Left hindlimb (tissue), 1 donor: ENCODE measurements at regions not wholly inside any gene's neighbourhood (a gene's known extent, or its start where the extent isn't known, plus 50 kb on each side); places are given as distances from the start of the nearest gene placed in this dataset.

Experiments used
- DNase-seq: peaks from one replicate; pipeline ENCODE4 v3.0.0-alpha.2; 2018

DNA sequence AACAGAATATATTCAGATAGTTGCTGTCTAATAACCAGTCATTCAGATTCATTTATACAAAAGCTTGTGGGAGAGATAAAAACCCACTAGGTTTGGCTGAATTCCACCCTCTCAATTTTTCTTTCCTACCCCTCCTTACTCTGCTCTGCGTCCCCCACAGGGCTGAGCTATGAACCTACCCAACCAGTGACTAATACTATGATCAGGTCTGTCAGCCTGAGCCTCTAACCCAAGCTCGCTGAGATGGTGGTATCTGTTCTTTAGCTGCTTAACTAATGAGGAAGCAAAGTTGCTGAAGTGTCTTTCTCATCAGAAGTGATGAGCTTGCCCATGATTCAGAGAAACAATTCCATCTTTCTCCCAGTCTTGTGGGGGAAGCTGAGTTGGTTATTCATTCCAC, 248.7 kb upstream of the GPR26 start:
- DNase-seq = no peak

DNA sequence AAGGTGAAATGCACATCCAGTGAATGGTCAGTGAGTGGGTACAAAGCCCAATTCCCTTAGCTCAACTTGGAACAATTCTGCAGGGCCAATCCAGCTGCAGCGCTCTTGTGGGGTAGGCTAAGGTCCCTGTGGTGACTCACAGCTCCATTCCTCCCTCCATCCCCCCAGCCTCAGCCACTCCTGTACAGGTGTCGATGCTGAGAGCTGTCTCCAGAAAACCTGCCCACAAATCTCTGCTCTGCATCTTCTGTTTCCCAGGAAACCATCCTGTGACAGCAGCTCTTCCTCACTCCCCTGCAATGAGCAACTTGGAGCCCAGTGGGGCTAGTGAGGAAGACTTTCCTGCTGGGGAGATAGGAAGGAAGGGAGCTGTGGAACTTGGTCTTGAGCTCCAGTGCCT, 244.7 kb upstream of the GPR26 start:
- DNase-seq = no peak

DNA sequence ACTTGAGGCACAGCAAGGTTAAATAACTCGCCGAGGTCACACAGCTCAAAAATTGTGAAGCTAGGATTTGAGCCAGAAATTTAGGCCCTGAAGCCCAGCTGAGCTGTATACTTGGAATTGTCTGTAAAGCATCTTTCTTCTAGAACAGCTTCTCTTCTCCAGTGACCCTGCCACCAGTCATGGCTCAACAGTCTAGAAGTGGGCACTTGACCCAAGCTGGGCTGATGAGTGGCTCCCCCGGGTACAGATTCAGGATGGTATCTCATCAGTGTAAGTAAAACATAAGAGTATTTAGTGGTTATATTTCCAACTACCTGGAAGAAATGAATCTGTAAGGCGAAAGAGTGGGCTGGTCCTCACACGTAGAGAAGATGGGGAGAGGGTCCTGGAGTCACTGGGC, 243.9 kb upstream of the GPR26 start:
- no peak for DNase-seq

DNA sequence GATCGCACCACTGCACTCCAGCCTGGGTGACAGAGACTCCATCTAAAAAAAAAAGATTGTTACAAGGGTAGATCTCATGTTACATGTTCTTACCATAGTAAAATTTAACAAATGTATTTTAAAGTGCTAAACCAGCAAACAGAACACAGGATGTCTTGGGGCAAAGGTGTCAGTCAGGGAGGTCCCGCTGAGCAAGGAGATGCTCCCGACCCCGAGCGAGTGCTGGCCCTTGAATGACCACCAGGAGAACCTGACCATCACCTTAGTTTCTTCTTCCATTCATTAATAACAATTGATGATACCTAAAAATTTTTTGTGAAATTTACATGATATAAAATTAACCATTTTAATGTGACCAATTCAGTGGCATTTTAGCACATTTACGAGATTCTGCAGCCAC, 241.6 kb upstream of the GPR26 start:
- DNase-seq = no peak

DNA sequence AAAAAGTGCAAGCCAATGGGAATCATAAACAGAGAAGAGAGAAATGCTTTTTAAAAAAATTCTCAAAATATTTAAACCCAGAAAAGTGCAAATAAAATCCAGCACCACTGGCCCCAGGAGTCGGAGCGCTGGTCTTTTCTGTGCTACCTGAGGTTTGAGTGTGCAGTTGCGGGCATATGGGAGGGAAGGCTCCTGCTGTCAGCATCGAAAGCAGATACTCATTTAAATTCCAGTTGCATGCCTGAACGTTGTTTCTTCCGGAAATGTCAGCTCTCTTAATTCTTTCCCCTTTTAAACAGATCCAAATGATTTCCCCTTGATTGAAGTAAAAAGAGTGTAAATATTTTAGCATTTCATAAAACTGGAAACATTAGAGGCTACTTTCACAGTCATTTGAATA, 240.5 kb upstream of the GPR26 start:
- no peak for DNase-seq

DNA sequence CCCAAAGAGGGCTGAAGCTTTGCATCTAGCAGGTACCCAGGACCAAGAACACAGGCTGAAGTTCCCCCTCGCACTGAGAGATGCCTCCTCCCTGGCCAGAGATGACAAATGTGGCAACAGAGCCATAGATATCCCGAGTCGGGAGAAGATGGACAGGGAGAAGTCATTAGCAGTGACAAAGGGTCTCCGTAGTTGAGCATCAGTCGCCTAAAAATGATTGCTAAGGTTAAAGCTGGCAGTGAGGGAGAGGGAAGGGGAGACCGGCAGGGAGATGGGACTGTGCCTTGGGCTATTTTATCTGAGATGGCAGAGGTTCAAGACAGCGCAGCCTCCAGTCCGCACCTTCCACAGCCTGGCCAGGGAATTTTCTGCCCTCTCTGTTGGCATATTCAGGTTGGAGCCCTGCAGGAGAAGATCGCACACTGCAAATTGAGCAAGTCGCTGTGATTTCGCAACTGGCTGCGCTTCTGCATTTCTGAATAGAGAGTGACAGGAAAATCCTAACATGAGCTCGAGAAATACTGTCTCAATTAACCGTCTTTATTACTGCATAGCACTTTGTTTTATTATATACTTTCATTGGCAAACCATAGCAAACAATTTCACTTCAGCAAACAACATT, 238.9 kb upstream of the GPR26 start:
- no peak for DNase-seq

DNA sequence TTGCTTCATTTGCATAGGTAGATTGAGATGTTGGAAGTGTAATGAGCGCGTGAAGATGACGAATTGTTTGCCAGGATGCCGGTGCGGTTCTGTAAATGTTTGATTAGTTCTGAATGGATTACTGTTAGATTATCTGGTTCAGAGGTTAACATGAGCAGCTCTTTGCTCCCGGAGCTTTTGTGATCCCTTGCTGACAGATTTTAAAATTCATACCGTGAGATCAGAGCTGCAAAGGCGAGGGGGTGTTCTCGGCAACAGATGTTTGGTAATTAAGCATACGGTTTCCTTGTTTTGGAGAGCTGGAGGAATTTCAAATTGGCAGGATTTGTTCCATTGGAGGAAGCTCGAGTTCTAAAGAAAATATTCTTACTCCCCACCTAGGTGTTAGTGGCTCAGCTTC, 237.8 kb upstream of the GPR26 start:
- no peak for DNase-seq

DNA sequence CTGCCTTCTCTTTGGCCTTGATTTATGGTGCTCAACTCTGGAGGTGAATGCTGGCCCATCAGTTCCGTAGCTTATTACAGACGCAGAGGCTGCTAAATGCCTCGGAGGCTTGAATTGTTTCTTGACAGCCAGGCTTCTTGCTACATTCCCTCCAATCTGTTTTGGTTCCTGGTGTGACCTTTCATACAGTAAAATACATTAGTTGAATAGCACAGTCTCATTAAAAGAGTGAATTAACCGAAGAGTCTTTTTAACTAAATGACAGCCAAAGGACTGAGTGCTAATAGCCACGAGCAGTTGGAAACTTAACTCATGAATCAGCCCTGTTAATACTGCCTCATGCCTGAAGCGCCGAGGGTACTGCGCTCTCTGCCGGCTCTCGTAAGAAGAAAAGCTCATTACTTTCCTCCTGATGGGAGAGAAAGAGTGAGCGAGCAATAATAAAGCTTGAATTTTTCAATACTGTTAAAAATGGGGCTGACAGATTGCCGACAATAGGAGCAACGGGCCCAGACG, 236.4 kb upstream of the GPR26 start:
- no peak for DNase-seq

DNA sequence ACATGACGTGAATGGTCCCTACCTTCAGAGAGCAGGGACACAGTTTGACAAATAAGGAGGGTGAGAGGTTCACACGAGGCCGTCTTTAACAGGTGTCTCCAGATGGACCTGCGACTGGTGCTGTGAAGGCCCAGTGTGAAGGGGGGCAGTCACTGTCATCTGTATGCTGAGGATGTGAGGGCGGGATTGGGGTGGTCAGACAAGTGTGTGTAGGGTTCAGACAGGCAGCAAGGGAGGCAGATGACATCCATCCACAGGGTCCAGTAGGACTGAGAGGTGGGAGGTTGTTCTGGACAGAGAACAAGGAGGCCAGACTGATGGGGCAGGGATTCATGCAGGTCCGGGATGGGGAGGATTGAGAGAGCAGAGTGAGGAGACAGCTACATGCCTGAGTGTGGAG, 232.6 kb upstream of the GPR26 start:
- no peak for DNase-seq

DNA sequence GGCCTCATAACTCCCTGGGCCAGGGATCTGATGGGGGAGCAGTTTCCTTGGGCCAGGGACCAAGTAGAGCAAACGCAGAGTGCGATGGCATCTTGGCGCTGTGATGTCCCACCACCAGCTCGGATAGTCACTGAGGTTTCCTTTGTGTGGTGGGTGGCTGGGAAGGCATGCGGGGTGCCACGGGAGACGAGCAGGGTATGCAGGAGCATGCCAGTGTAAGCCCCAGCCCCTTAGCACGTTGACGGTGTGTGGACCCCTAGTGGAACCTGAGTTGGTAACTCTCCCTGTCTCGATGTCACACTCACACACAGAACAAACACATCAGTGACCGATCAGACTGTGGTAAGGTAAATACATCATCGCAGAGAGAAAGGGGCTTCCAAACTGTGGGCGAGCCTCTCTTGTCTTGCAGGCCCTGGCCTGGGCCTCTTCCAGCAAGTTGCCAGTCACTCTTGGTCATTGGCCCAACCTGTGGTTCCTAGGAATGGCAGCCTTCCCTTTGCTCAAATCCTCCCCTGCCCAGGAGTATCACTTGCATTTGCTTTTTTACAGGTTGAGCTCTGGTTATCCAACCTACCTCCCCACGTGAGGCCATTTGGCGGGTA, 231.6 kb upstream of the GPR26 start:
- DNase-seq = no peak

DNA sequence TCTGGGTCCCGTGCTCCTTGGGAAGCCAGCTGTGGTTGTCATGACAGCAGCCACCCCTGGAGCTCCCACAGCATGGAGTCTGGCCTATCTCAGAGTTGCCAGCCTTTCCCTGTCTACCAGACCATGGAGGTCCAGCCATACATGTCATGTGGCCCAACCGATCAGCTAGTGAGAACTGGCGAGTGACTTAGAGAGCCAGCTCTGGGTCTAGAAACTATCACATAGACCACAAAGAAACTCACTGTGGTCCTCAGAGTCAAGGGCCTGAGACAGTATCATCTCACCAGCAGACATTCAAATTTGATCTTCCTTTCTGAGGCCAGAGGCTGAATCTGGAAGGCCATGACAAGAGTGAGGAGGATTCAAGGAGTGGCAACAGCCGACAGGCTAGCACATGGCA, 223.3 kb upstream of the GPR26 start:
- DNase-seq = no peak

DNA sequence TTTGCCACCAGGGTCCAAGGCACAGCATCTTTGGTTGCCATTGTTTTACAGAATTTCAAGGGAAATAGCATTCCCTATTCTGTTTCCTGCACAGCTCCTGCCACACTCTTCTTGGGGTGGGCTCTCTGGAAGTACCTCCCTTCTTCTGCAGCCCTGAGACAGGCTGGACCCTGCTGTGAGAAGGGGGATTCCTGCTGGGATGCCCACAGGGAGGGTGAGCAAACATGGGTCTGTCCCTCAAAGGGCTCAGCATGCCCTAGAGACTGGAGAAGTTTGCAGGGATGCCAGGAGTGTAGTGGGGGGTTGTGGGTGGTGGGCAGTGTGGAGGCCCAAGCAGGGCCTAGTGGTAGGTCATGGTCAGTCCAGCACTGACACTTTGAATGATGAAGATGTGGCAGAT, 222.2 kb upstream of the GPR26 start:
- no peak for DNase-seq

DNA sequence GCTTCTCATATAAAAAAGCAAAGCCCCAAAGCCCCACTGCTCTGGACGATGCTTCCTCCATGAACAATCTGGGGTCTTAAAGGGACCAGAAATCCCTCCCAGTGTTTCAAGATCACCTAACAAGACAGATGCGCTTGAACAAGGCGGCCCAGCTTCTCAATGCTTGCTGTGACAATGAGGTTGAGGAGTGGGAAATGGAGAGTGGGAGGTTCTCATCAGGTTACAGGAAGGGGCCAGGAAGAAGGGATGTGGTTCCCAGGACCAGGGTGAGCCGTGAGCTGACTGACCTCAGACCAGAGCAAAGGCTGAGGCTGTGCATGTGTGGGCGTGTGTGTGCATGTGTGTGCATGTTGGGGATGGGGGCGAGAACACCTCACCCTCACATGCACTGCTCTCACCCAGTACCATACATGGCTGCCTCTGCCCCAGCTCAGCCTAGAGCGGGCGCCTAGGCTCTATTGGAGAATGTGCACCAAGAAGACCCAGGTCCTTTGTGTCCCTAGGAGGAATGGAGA, 220.8 kb upstream of the GPR26 start:
- DNase-seq = no peak

DNA sequence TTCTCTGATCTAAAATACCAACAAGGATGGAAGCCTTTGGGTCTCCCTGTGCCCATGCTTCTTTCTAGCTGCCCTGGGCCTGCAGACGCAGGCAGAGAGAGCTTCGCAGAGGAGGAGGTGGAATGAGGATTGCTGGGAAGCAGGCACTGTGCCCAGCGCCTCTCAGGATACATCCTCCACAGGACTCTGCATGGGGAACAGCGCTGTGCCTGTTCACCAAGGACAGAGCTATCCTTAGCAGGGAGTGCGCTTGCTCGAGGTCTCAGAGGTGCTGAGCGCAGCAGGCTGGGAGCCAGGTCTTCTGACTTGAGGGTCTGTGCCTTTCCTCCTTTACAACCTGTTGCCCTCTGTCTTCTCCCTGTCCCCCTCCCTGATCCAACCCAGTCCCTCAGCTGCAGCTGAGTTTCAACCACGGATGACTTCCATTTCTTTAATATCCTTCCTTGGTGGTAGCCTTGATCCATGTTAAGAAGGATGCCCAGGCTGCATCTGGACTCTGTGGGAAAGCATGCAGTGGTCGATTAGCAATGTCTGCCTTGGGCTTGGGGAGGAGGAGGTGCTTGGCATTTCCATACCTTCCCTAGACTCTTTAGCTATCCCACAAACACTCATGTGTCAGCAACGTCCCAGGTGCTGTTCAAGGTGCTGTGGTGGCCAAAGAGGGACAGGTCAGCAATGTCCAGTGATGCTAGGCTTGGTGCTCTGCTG, 219.6 kb upstream of the GPR26 start:
- no peak for DNase-seq

DNA sequence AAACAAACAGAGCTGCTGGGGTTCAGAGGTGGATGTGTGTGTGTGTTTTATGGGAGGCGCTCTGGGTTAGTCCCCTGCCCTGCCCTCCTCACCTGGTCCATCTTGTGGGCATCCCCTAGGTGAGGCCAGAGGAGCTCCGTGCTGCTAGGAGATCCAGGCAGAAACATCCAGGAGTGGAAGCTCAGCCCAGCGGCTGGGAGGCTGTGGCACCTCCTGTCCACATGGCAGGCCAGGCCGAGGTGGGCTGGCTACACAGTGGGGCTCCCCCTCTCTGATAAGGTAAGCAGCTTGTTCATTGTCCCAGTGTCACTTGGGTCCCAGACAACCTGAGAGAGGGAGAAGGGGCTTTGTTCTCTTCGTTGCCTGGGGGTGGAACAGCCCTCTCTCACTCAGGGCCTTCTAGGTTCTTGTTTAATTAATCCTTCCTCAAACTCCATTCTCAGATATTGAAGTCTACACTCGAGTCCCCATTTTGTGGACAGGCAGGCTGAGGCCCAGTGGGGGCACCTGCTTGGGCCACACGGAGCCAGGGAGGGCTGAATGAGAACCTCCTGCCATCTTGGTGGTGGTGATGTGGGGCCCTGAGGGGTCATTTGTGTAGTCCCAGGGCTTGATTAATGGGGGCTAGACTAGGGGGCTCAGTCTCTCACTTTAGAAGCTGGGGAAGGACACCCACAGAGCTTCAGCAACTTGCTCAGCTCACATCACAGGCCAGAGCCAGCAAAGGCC, 216.8 kb upstream of the GPR26 start:
- no peak for DNase-seq

DNA sequence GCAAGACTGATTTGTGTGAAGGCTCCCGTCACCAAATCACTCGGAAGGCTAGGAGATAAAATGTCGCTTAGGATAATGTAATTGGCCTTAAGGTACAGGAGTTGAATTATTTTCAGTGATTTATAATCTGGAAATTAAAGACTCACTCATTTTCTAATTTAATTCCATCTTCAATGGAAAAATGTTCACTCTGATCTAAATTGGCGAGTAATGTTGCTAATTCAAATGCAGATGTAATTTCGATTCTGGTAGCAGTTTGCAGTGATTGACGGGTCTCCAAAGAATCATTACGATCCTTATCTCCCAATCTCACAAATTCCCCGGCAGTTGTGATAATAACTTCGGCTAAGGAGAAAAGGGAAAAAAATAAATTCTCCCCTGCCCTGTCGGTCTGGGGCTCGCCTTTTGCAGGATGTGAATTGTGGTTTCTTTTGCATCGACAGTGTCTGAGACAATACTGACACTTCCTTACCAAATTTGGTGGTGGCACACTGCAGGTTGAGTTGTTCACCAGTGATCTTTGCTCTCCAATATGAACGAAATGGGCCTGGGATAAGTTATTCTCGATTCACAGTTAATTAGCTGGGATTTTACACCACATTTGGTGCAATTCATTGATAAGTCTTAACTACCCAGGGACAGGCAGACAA, 215.1 kb upstream of the GPR26 start:
- no peak for DNase-seq

DNA sequence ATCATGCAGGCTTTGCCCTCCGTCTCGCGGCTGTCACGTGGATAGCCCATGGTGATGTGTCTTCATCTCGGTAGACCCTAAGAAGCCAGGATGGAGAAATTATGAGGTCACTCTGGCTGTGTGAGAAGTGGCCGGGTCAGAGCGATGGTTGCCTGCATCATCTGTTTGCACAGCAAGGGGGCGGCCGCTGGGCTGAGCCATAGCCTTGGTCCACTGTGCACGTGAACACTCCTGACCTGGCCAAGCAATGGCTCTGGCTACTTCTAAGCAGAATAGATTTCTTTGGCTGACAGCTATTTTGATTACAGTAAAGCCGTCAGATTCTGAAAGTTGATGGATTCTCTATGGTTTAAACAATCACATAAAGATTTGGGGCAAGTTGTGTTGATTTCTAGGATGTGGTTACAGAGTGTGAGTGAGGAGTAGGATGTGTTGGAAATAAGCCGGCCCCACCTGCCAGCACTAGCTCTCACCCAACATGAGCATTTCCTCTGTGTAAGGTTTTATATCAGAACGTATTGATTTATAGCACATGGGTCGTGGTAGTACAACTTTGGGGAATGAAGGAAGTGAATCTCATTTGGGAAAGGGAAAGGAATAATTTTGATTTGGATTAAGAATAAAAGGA, 214.4 kb upstream of the GPR26 start:
- DNase-seq = no peak

DNA sequence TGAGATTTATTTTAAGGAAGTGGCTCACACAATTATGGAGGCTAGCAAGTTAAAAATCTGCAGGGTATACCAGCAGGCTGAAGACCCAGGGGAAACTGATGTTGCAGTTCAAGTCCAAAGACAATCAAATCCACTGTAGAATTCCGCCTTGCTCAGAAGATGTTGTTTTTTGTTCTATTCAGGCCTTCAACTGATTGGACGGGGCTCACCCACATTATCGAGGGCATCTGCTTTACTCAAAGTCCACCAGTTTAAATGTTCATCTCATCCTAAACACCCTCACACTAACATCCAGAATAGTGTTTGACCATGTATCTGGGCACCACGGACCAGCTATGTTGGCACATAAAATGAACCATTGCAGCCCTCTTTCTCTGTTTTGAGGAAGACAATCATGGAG, 211.2 kb upstream of the GPR26 start:
- no peak for DNase-seq

DNA sequence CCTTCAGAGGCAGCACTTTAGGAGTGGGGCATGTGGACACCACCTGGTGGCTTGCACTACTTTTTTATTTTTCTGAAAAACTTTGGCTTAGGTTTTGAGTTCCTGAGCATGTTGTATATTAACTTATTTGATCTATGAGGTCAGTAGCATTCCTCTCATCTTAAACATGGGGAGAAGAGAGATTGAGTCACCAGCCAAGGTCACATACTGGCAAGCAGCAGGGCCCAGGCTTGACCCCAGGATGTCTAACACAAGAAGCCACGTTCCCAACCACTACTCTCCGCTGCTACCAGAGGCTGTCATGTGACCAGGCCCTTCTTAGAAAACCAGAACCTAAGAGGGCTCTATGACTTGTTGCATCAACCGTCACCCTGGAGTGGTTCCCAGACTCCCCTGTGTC, 210.3 kb upstream of the GPR26 start:
- no peak for DNase-seq

DNA sequence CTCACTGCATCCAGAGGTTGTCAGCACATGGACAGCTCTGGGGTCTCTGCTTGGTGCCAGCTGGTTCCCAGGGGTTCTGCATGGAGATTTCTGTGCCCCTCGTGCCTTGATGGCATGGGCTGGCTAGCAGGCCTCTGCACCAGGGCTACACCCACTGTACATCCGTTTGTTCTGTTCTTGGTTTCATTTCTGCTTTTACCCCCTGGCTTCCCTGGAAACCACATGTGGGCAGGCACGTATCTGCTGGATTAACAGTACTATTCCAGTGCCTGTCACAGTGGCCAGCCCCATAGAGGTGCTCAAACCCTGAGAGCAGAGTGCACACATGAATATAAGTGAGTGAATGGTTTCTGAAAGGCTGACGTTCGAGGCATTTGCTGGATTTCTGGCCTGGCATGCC, 207.2 kb upstream of the GPR26 start:
- no peak for DNase-seq

DNA sequence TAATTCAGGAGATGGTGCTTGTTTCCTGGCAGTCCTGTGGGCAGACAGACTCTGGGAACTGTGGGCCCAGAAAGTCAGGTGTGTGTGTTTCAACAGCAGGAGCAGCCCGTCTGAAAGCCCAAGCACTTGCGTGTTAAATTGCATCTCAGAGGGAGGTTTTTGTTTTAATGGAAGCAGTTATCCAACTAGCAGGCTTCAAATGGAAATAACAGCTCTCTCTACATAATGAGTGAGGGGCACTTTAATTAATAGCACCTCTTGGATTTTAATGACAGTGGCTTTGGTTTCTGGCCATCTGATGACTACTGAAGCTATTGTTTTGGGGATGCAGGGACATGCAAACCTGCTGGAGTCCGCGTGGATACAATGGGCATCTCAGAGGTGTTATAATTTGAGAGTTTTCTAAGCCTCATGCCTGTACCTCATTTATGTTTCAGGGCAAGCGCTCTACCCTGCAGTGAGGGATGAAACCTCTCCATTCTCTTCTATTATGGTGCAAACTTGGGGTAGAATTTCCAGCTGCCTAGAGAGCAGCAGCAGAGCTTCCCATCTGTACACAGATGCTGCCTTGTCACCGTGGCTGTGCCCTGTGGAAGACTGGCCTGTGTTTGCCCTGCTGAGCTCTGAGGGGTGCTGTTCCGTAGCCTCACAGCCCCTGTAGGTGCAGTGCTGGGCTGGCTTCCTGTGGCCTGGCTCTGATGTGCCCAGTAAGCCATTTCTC, 206.6 kb upstream of the GPR26 start:
- DNase-seq = no peak

DNA sequence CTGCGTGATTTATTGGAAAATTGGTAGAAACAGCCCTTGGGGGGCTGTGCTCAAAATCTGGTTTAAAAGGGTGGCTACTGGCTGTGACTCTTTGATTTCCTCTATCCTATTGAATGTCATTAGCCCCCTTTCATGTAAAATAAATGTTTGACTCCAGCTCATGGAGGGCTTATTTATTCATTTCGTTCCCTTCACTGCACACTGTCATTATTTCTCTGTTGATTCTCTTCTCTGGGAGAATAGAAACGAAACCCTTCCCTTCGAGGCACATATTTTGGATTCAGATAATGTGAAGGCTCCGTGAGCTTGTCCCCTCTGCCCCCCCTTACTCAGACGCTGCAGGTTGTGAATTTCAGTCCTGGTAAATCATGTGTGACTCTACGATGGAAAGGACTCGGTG, 203.9 kb upstream of the GPR26 start:
- no peak for DNase-seq
